ENCODE measurements at regions not wholly inside any gene's neighbourhood (a gene's known extent, or its start where the extent isn't known, plus 50 kb on each side); places are given as distances from the start of the nearest gene placed in this dataset.

DNA sequence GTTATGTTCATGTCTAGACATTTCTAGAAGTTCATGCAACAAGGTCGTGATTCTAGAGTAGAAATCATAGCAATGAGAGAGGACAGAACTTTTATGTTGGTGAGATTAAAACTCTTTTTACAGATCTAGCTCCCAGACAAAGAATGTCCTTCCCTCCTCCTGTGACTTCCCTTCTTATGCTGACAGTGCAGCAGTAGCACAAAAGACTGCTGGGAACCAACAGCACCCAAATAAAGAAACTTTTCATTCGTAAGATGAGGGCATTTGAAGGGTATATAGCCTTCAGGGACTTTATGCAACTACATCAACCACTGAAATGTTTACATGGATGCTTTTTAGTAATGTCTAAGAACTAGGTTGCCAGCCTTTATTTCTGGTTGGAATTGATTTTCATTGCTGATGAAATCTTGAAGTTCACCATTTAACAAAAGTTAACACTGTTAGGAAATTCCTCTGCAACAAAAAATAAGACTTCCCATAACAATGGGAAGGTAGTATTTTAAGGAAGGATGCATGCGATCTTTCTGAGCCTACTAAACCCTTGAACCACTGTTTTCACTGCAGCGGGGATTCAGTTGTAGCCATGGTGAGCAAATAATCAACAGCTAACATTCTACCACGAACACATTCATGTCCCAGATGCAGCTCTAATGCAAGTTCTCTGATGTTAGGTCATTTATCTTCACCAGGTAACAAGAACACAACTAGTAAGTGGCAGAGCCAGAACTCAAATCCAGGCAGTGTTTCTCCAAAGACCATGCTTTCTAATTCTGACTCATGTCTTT lies 672.8 kb downstream of the PTPRC start:
- intact Hi-C loops (cut with DNase I), result no loop called here
- Histone ChIP-seq H3K27me3 (no peaks in the 10 kb centered on the region), H3K4me3 (no peak overlapping the region), H3K36me3 (replicated peaks in 1 of 2; ENCODE audit: insufficient read depth in 1 of 2, low read depth in 2 of 2) (no peaks in the 10 kb centered on the region), H3K4me1 (no peaks in the 10 kb centered on the region), H3K9me3 (no peaks in the 10 kb centered on the region), H3K27ac (no peak overlapping the region)
- 66 to 67% methylated on average over 5 of the region's 5 CpGs for whole genome bisulfite sequencing, 2 donors
- DNase-seq (no peak), ATAC-seq (no peak)
- TF ChIP-seq POLR2A (IDR thresholded peaks at IDR 0.05), result no peak
- no peak for TF ChIP-seq CTCF (IDR thresholded peaks at IDR 0.05)

DNA sequence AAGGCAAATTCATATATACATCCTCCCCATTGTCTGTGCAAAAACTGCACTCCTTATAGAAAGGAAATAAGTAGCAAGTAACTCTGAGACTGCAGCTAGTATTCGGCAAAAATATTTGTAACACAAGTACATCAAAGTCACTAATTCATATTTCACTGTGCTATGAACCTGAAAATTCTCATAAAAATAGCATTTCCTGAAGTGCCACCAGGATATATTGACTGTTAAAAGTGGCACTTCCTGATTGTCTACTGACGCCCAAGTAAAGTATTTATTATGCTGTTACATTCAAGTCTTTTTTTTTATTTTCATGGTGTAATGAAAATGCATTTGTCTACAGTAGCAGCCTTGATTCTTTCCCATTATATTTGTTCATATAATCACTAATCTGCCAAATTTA lies 673.8 kb downstream of the PTPRC start:
- TF ChIP-seq CTCF (IDR thresholded peaks at IDR 0.05) (no peak), POLR2A (IDR thresholded peaks at IDR 0.05) (no peak)
- WGBS, 2 donors, result 37 to 40% methylated on average over 2 of the region's 2 CpGs
- no peaks in the 10 kb centered on the region for H3K4me1 ChIP-seq
- ATAC-seq (no peak), DNase-seq (no peak)
- intact Hi-C loops (cut with DNase I), result no loop called here
- H3K36me3 ChIP-seq (replicated peaks in 1 of 2; ENCODE audit: insufficient read depth in 1 of 2, low read depth in 2 of 2), result no peaks in the 10 kb centered on the region
- H3K27ac ChIP-seq, result no peak overlapping the region
- no peaks in the 10 kb centered on the region for H3K9me3 ChIP-seq
- H3K4me3 ChIP-seq, result no peak overlapping the region
- H3K27me3 ChIP-seq, result no peaks in the 10 kb centered on the region

GRCh38 chr1:199313444-199313843 lies 674.6 kb downstream of the PTPRC start:
- 76 to 79% methylated on average over 2 of the region's 2 CpGs for WGBS, 2 donors
- TF ChIP-seq POLR2A (IDR thresholded peaks at IDR 0.05) (no peak), CTCF (IDR thresholded peaks at IDR 0.05) (no peak)
- no peaks in the 10 kb centered on the region for H3K9me3 ChIP-seq
- no peaks in the 10 kb centered on the region for H3K4me1 ChIP-seq
- DNase-seq (no peak), ATAC-seq (no peak)
- H3K27ac ChIP-seq, result no peak overlapping the region
- H3K4me3 ChIP-seq, result no peak overlapping the region
- no peaks in the 10 kb centered on the region for H3K27me3 ChIP-seq
- H3K36me3 ChIP-seq (replicated peaks in 1 of 2; ENCODE audit: insufficient read depth in 1 of 2, low read depth in 2 of 2), result no peaks in the 10 kb centered on the region
- intact Hi-C loops (cut with DNase I), result no loop called here

DNA sequence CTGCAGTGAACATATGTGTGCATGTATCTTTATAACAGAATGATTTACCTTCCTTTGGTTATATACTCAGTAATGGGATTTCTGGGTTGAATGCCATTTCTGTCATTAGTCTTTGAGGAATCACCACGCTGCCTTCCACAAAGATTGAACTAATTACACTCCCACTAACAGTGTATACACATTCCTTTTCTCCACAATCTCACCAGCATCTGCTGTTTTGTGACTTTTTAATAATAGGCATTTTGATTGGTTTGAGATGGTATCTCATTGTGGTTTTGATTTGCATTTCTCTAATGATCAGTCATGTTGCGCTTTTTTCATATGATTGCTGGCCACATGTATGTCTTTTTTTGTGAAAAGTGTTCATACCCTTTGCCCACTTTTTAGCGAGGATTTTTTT lies 680.5 kb downstream of the PTPRC start:
- DNase-seq (no peak), ATAC-seq (no peak)
- intact Hi-C loops (cut with DNase I), result no loop called here
- no peaks in the 10 kb centered on the region for H3K36me3 ChIP-seq (replicated peaks in 1 of 2; ENCODE audit: insufficient read depth in 1 of 2, low read depth in 2 of 2)
- TF ChIP-seq POLR2A (IDR thresholded peaks at IDR 0.05) (no peak), CTCF (IDR thresholded peaks at IDR 0.05) (no peak)
- H3K9me3 ChIP-seq, result no peaks in the 10 kb centered on the region
- no peak overlapping the region for H3K27ac ChIP-seq
- no peaks in the 10 kb centered on the region for H3K27me3 ChIP-seq
- no peak overlapping the region for H3K4me3 ChIP-seq
- 90 to 93% methylated on average over 3 of the region's 3 CpGs for WGBS, 2 donors
- H3K4me1 ChIP-seq, result no peaks in the 10 kb centered on the region

DNA sequence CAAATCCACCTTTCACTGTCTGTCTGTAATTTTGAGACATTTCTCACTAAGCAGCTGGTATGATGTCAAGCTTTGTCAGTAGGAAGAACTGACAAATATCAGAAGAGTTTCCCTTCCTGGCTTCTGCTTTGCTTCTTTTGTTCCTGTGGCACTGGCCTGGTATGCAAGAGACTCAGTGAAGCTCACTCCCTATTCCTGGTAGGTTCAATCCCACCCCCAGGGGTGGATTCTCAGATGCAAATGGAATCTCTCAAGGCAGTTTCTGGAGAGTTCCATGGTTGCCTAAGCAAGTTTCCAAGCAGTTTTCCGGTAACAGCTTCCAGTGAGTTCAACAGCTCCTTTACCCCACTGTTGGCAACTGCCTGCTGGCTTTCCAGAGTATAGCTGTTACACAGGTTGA lies 683.4 kb downstream of the PTPRC start:
- H3K27ac ChIP-seq, result no peak overlapping the region
- intact Hi-C loops (cut with DNase I), result no loop called here
- no peaks in the 10 kb centered on the region for H3K36me3 ChIP-seq (replicated peaks in 1 of 2; ENCODE audit: insufficient read depth in 1 of 2, low read depth in 2 of 2)
- H3K4me1 ChIP-seq, result no peaks in the 10 kb centered on the region
- DNase-seq, result no peak
- TF ChIP-seq CTCF (IDR thresholded peaks at IDR 0.05) (no peak), POLR2A (IDR thresholded peaks at IDR 0.05) (no peak)
- no peak overlapping the region for H3K4me3 ChIP-seq
- no peaks in the 10 kb centered on the region for H3K27me3 ChIP-seq
- H3K9me3 ChIP-seq, result no peaks in the 10 kb centered on the region
- 80 to 91% methylated on average over 1 of the region's 1 CpG for WGBS, 2 donors
- ATAC-seq, result no peak
